Activated T-cell treated with anti-CD3 and anti-CD28 coated beads for 4 hours (primary cell): ENCODE measurements at regions not wholly inside any gene's neighbourhood (a gene's known extent, or its start where the extent isn't known, plus 50 kb on each side); places are given as distances from the start of the nearest gene placed in this dataset.

Experiments
- DNase-seq: peaks from one replicate; pipeline ENCODE4 v3.0.0-alpha.2; 2020

DNA sequence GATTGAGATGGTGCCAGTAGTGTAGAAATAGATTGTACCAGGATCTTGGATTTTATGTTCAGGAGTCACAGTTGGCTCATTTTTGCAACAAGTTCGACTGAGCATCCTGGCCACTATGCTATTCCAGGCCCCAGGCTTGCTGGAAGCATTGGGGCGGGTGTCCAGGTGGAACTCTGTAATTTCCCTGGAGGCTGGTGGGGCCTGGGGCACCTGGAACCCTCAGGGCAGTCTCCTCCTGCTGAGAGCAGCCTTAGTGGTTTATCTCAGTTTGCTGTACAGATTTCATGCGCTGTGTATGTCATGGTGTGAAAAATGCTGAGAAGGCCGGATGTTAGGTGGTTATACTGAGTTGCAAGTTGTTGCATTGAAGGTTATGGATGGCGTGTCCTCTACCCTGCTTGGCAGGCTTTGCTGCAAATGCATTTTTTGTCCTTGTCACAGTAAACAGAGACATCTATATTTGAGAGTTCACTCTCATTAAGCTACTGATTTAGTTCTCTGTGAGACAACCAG lies 135.1 kb upstream of the MYLIP start:
- no peak for DNase-seq

GRCh38 chr6:15990179-15990578 lies 138.7 kb upstream of the MYLIP start:
- DNase-seq, result no peak

DNA sequence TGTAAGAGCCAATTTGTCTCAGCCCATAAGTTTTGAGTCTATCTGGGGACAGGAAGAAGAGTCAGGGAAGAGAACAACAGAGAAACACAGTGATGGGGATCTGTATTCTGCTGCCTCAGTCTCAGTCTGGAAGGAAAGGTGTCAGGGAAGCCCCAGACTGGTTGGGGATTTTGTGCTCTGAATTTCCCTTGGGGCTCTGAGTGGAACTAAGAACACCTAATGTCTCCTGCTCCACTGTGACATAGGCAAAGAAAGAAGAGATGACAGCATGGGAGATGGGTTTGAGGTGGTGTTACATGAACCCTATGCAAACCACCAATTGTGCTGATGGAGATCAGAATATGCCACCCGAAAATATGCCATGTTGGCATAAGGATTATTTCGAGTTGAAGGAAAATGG lies 139.5 kb upstream of the MYLIP start:
- no peak for DNase-seq

- no peak for DNase-seq
Observed at GRCh38 chr6:15987569-15987968, 141.3 kb upstream of the MYLIP start.

GRCh38 chr6:15986027-15986629 lies 142.8 kb upstream of the MYLIP start:
- no peak for DNase-seq

DNA sequence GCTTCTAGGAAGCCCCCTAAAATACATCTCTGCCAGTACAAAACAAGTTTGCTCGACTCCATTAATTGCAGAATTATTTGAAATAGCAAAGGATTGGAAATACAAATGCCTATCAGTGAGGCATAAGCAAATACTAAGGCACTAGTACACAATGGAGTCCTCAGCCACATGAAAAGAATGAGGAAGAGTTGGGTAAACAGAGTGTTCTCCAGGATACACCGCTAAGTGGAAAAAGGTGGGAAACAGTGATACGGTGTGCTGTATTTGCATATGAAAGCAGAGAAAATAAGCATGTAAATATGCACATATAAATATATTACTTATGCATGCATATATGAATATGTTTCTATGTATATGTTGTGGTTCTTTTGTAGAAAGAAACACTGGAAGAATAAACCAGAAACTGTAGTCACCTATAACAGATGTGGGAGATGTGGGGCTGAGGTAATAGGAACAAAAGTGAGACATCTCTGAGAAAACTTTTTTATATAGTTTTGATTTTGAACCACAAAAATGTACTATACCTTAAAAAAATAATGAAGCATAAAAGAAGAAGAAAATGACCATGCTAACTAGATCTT lies 143.4 kb upstream of the MYLIP start:
- DNase-seq, result no peak

DNA sequence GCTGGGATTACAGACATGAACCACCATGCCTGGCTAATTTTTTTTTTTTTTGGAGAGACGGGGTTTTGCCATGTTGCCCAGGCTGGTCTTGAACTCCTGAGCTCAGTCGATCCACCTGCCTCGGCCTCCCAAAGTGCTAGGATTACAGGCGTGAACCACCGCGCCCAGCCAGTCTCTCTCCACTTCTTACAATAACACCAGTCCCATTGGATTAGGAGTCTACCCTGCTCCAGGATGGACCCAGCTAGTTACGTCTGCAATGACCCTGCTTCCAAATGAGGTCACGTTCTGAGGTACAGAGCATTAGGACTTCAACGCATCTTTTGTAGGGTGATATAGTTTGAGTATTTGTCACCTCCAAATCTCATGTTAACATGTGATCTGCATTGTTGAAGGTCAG lies 146.9 kb upstream of the MYLIP start:
- DNase-seq, result no peak

DNA sequence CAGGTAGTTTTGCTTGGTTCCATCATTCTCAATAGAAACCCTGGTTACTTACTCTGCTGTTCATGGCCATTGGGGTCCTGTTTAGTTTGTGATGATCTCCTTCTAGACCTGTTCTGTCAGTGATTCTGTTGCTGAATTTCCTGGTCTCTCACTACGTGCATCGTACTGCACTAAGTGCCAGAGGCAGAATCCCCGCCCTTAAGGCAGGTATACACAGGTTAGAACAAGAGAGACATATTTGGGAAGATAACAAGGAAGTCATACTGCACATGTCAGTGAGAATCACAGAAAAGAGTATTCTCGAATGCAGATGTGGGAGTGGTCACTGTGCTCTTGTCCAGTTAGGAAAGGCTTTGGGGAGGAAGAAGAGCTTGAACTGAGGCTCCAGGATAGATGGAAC lies 148.1 kb upstream of the MYLIP start:
- no peak for DNase-seq

DNA sequence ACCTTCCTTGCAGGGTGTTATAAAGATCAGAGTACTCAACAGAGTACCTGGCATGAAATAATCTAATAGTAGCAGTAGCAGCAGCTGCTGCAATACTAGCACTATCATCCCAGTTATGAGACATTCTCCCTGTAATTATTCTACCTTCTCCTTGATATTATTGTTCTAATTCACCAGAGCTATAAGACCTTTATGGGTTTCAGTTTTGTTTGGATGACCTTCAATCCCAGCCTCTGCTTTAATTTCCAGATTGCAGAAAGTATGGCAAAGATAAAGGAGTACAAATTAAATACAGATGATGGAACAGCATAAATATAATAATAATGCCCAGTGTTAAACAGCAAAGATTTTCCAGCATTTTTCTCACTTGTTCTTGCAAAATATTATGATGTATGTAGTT lies 150.5 kb upstream of the MYLIP start:
- no peak for DNase-seq

GRCh38 chr6:15977050-15977449 lies 151.8 kb upstream of the MYLIP start:
- no peak for DNase-seq

- no peak for DNase-seq
Observed at GRCh38 chr6:15974817-15975216, 154.1 kb upstream of the MYLIP start.

- no peak for DNase-seq
Observed at GRCh38 chr6:15970517-15970916, 158.4 kb upstream of the MYLIP start.

- no peak for DNase-seq
Observed at GRCh38 chr6:15969236-15969778, 159.6 kb upstream of the MYLIP start.

DNA sequence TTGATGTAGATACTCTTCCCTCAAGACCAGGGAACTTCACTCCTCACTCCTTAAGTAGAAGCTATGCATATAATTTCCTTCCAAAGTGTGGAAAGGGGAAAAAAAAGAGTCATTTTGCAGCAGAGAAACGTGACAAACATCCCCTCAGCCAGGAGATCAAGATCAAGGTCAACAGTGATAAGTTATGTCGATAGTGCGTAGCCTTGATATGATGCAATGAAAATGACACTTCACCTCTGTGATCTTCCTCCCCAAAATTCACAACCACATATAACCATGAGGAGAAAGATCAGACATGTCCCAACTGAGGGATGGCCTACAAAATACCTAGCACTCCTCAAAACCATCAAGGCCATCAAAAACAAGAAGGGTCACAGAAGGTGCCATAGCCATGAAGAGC lies 160.4 kb upstream of the MYLIP start:
- no peak for DNase-seq

DNA sequence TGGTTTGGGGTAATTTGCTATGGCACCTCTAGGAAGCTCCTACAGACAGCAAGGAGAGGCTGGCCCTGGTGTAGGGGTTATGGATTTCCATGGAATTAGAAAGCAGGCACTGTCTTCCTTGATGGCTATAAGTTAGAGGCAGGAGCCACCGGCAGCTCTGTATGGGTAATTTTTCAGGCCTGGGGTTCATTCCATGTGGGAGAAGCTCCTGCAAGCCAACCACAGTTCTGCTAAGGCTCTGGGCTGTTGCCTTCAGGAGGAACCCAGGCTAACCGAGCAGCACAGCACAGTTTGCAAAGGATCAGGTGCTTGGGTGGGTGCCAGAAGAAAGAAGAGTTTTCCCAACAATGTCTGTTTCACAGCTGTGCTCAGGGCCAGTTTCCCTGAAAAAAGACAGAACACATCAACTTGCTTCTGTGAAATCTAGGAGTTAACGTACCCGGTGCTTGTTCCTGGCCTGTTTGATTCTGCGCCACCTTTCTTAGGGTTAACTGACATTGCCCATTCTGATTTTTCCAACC lies 162.8 kb upstream of the MYLIP start:
- DNase-seq, result no peak

- no peak for DNase-seq
Observed at GRCh38 chr6:15962449-15962764, 166.5 kb upstream of the MYLIP start.

DNA sequence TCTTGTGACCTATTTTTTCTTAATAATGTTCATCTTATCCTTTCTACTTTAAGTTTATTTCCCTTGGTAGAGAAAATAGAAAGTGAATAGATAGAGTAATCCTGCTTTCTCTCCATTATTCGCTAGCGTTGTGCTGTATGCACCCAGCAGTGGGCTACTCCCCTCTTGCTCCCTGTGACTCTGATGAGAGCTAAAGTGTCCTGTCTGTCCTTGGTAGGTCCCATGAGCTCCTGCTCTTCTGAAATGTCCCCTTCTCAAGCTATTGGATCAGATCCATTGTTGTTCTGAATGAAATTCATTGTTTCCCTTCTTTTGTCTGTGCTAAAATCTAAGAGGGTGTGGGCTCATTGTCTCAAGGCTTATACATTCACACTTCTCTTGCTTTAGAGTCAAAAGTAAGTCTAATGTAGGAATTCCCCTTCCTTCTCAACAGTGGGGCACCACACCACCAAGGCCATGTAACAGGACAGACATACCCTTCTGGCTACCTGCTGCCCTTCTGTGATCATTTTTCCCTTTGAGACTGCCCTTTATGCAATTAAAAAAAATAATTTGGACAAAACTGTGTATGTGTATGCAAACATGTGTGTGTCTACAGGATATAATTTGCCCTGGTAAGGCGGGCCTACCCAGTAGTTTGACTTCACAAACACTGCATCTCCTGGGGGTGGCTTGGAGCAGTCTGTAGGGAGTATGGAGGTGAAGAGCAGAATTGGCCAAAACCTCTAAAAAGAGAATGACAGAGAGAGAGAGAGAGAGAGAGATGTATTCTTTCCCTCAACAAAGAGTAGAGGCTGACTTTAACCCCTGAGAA lies 167.0 kb upstream of the MYLIP start:
- no peak for DNase-seq

DNA sequence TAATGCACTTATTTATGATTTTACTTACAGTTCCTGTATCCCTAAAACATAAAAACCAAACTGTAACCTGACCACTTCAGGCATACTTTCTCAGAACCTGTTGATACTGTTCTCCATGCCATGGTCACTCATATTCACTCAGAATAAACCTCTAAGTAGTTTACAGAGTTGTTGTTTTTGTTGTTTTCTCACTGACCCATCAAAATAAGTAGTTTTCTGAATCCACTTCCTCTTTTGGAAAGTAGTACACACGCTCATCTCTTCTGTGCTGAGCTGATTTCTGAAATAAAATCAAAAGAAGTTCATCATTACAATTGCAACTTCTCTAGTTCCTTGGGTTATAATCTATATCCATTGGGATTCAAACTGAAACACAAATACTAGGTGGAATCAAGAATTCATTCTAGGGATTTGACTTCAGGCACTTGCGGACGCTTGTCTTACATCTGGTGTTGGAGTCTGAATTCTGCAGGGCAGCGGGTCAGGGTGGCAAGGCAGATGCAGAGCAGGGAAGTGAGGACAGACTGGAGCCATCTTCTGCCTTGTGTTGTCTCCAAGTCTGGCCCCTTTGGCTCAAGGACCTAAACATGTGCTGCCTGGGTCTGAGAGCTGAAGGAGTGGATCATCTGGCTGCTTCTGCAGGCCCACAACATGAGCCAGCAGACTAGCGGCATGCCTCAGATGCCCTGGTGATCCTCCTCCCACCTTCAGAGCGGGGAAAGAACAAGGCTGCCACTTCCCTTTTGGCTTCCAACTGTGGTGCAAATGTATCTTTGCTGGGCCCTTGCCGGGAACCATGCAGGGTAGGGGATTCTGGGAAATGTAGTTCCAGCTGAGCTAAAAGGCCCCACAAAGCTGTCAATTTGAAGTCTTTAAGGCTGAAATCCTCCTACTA lies 167.9 kb upstream of the MYLIP start:
- no peak for DNase-seq

GRCh38 chr6:15957655-15958169 lies 171.2 kb upstream of the MYLIP start:
- no peak for DNase-seq

GRCh38 chr6:15956205-15957106 lies 172.4 kb upstream of the MYLIP start:
- DNase-seq, result no peak

GRCh38 chr6:15955484-15955883 lies 173.4 kb upstream of the MYLIP start:
- DNase-seq, result no peak
